G401.6 (cell line): ENCODE measurements at regions not wholly inside any gene's neighbourhood (a gene's known extent, or its start where the extent isn't known, plus 50 kb on each side); places are given as distances from the start of the nearest gene placed in this dataset.

Experiments
- FAIRE-seq: peaks from 2 replicates; lab custom pipeline; 2012; peaks lifted over from hg19 to GRCh38; lab: Jason Lieb, UNC

DNA sequence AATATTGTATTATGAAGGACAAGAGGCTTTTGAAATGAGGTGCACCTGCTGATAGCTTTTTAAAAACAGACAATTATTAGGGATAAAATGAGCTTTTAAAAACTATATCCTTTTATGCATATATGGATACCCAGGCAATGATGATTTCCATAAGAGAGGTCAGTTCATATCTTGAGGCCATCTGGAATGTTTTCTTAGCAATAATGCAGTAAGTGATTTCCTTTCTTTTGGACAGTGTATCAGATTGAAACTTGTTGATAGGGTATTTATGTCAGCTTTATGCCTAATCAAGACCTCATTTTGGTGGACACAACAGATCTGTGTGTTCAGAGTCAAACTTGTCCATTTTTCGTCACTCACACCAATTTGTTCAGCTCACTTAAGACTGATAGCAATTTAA, 413.5 kb upstream of the WWC1 start:
- no peak for FAIRE-seq

DNA sequence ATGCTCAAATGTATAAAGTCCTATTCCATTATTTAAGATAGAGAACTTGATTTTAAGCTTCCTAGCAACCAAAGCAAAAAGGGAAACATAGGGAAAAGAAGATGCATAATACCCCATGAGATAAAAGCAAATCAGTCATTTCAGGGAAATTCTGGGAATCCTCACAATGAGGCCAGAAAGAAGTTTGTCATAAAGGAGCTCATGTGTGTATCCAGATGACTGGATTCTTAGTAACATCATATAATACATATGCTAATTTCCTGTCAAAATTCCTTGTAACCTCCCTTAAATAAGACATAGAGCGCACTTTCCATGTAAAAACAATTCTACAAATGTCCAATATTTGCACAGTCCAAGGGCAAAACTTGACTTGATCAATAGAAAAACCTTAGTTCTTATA, 411.0 kb upstream of the WWC1 start:
- FAIRE-seq = no peak

GRCh38 chr5:167881041-167881440, 410.4 kb upstream of the WWC1 start:
- FAIRE-seq = no peak

DNA sequence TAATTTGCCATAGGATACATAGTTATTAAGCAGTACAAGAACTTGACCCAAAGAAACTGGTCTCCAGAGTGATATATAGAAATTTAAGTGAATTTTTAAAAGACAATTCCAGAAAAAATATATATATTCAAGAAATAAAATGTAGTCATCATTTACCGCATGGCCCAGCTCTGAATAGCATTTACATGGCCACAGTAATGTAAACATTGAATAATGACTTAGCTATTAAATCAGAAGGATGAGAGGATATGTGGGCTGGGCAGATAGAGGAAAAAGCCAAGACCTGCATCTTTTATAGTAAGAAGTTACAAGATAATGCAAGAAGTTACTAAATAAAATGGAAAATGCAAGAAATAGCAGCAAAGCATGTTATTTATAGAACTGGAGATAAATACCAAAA, 405.2 kb upstream of the WWC1 start:
- no peak for FAIRE-seq

DNA sequence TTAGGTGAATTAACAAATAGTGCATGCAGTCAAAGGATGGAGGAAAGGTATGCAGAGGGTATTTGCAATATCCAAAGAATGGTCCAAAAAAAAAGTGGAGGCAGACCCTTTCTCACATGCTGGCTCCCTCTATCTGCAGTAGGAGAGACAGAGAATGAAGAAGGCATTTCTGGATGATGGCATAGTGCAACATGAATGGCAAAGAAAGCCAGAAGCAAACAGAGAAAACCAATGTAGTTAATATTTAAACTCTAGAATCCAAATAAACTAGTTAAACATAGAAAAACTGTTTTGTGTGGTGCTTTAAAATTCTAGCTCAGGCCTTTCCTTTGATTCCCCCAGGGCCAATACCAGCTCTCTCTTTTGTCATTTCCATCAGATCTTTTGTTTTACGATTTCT, 403.1 kb upstream of the WWC1 start:
- no peak for FAIRE-seq

GRCh38 chr5:167889276-167889675, 402.2 kb upstream of the WWC1 start:
- FAIRE-seq = no peak

DNA sequence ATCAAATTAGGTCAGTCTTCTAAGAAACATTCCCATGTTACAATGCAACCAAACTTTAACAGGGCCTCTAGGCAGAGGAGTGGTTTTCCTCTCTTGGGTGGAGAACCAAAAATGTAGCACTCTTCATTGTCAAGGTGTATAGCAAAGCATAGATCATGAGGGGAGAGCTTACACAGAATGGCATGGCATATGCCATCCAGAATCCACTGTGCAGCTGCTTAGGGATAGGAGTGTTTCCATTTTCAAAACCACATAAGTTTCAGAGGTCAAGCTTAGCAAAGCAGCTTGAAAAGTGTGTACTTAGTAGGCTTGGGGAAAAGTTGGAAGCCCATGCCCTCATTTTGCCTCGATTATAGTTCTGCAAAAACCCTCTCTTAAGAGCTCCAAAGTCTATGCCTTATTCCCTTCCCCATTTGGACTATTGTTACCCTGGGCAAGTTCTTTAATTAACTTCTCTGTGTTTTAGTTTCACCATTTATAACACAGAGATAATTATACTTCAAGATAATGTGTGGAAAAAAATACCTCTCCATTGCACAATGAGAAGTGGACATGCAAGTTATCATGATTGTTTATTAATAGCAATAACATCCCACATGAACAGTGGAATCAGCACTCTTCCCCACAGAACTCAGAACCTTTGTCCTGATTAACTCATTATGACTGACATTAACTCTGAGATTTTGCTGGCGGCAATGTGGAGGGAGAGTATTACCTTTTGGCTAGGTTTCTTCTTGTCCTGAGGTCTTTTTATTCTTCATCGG, 398.9 kb upstream of the WWC1 start:
- no peak for FAIRE-seq

DNA sequence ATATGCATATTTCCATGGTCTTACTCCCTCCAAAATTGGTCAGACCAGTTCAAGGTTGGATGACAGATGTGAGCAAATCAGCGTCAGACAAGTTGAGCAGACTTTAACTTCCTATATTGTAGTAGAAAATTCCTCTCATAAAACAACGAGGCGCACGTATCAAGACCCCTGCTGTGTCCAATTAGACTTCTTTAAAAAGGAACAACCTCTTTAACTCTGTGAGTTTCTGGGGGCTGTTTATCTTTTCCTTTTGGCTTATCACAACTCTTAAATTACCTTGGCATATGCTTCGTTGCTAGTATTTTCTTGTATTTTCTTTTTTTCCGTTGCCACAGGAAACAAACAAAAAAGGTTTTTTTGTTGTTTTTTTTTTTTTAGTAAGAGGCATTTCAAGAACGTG, 398.2 kb upstream of the WWC1 start:
- FAIRE-seq = no peak

DNA sequence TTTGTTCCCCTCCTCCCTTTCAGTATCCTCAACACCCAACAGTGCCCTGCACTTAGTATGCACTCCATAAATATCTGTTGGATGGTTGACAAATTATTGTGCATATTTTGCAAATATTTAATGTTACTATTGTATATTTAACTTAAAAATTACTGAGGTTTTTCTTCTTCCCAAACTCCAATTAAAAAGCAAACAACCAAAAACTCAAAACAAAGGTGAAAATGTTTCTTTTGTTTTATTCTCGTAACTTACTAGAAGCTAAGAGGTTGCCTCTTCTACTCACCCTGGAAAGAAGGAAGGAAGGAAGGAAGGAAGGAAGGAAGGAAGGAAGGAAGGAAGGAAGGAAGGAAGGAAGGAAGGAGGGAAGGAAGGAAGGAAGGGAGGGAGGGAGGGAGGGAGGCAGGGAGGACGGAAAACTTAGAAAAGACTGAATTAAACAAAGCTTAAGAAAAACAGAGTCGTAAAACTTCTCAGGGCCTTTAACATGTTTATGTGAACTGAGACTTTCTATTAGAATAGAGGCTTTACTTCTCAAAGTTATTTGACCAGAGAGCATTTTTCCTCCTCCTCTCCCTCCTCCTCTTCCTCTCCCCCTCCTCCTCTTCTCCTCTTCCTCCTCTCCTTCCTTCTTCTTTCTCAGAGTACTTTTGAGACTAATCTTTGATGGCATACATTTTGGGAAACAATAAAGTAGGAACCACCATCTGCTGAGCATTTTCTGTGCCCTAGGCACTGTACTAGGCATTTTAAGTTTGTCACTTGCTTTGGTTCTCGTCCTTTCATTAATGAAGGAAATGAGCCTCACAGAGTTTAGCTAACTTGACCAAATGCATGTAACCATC, 396.6 kb upstream of the WWC1 start:
- FAIRE-seq = no peak

GRCh38 chr5:167895899-167896659, 395.4 kb upstream of the WWC1 start:
- FAIRE-seq = no peak

DNA sequence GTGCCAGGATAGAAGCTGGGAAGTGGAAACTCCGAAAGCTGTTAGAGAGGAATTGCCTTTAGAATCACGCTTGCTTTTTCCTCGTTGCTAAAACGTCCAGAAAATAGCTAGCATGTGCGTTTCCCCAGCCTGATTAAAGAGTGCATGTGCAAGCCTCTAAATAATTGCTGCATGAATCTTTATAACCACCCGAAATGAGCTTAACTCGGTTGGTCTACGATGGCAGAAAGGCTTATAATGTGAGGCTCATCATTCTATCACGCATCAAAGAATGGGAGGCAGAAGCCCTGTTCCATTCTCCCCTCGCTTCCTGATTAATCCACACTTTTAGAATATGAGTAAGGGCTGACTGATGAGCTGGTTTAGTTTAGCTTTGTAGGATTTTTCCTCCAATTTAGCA, 394.6 kb upstream of the WWC1 start:
- no peak for FAIRE-seq

- FAIRE-seq = no peak
Measured at GRCh38 chr5:167897371-167897770, 394.1 kb upstream of the WWC1 start.

DNA sequence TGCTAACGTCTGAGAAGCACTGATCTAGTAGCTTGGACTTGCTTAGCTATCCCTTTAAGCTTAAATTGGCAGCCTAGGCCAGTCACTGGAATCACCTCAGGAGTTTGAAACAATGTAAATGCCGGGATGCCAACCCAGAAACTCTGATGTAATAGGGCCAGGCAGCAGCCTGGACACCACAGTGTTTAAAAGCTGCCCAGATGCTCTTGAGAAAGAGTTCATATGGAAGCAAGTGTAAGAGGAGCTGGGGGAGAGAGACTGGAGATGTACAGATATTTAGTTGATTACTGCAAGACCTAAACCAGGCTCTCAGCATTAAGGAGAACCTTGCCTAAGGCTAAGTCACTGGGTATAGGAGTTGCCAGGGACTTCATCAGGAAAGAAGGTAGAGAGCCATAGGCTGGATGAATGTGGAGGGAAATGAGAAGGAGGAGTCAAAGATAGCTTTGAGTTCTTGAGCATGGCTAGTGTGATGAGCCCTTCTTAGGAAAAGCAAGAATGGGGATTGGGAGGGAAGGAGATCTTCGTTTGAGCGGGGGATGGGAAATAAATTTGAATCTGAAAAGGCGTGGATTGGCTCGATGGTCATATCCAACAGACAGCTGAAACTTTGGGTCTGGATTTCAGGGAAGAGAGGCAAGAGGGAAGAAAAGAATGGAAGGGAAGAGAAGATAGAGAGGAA, 392.9 kb upstream of the WWC1 start:
- no peak for FAIRE-seq

GRCh38 chr5:167899490-167900070, 391.9 kb upstream of the WWC1 start:
- FAIRE-seq = no peak

GRCh38 chr5:167900340-167900935, 391.0 kb upstream of the WWC1 start:
- FAIRE-seq = no peak

- FAIRE-seq = no peak
Measured at GRCh38 chr5:167902298-167902697, 389.1 kb upstream of the WWC1 start.

DNA sequence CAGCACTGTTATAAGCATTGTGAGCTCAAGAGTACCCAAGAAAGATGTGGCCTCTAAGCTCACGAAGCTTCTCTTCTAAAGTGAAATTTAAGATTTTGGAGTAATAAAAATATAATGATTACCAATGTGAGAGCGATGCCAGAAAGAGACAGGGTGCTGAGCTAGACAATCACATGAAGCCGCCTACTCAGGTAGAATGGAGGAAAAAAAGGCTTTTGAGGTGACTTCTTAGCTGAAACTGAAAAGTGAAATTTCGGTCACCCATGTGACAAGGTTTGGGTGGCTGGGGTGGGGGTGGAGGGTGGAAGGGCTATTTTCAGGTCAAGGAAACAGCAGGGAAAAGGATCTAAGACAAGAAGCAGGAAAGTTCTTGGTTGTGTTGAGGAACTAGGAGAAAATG, 388.2 kb upstream of the WWC1 start:
- no peak for FAIRE-seq

- no peak for FAIRE-seq
Measured at GRCh38 chr5:167903659-167904058, 387.8 kb upstream of the WWC1 start.

DNA sequence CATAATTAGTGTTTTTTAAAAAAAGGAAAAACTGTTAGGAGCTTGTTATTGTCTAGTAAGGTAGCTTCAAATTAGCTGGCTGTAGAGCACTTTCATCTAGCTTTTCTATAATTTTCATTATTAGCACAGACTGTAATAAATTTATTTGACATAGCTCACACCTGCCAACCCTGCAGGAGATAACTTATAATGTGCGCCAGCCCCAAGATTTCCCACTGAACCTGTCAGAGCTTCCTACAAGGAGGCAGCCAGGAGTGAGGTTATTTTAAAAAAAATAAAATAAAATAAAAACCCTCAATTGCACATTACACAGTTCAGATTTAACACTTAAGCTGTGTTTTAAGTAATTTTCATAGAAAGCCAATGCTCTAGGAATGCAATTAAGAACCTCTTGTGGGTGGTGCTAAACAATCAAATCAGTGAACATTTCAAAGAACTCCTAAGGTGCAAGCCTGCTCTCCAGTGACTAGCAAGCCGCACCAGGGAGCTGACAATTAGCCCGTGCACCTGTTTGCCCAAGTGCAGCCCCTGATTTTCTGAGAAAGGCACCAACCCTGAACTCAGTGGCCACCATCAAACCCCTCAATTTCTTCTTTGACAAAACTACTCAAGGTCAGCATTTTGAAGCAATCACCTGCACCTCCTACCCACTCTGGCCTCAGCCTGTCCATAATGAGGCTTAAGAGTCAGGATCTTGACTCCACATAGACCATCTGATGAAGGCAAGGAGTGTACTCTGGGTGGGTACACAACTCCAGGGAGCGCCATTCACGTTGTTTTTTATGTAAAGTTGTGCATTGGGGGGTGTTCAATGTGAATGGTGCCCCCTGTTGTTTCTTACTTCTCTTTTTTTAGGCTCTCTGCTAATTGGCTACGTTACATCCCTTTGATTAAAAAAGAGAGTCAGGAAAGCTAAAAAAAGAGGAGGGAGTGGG, 385.3 kb upstream of the WWC1 start:
- no peak for FAIRE-seq

GRCh38 chr5:167908606-167909005, 382.8 kb upstream of the WWC1 start:
- no peak for FAIRE-seq
